B cell (primary cell): ENCODE measurements at regions not wholly inside any gene's neighbourhood (a gene's known extent, or its start where the extent isn't known, plus 50 kb on each side); places are given as distances from the start of the nearest gene placed in this dataset.

ENCODE experiments used
- ATAC-seq: fragments of 200-7000 bp; cut with Tn5 transposase; one replicate; pipeline ENCODE4 v1.10.0; 2021; ENCODE audit warnings: low read depth, mild to moderate bottlenecking, moderate number of reproducible peaks, moderate library complexity
- CTCF ChIA-PET: fragments of 350-600 bp; sonication (Branson Sonifier 250); formaldehyde crosslinking; loops from one replicate; lab custom pipeline; 2021; ENCODE audit warnings: antibody characterized with exemption, inconsistent platforms; lab: Charles Lee
- POLR2A ChIA-PET: fragments of 350-600 bp; sonication (Branson Sonifier 250); formaldehyde crosslinking; loops from one replicate; lab custom pipeline; 2021; ENCODE audit warnings: antibody characterized with exemption; lab: Charles Lee
- DNase-seq: peaks from one replicate; pipeline ENCODE4 v3.0.0; 2013
- H2AFZ ChIP-seq: 2 replicates; pipeline ENCODE4 v1.6.1; 2012; ENCODE audit warnings: mild to moderate bottlenecking, low read depth, low read length; ENCODE audit not compliant: insufficient read depth, poor library complexity, severe bottlenecking
- H3K27ac ChIP-seq, 2 donors: 1 replicate in 1 of 2; 2 replicates in 1 of 2; pipeline ENCODE4 v1.5.1; 2012 to 2013; ENCODE audit warnings: low read length in 2 of 2, mild to moderate bottlenecking in 2 of 2, moderate library complexity in 1 of 2
- H3K27me3 ChIP-seq, 4 experiments: fragments of 200-600 bp in 1 of 4; sonication (generic) in 1 of 4; replicated peaks in 1 of 4; 1 replicate in 2 of 4; 2 replicates in 2 of 4; pipeline versions ENCODE4 v1.6.1 to v1.7.0; 2013 to 2016; ENCODE audit warnings: low read length in 3 of 4, mild to moderate bottlenecking in 2 of 4, mixed read lengths in 1 of 4, moderate library complexity in 1 of 4; ENCODE audit not compliant: insufficient read depth in 4 of 4, control insufficient read depth in 3 of 4; ENCODE audit errors: control extremely low read depth in 1 of 4
- H3K36me3 ChIP-seq, 2 experiments: replicated peaks in 1 of 2; 1 replicate in 1 of 2; 2 replicates in 1 of 2; pipeline versions ENCODE4 v1.6.1 to v1.7.1; 2013; ENCODE audit warnings: low read length in 1 of 2; ENCODE audit not compliant: insufficient read depth in 2 of 2, control insufficient read depth in 1 of 2; ENCODE audit errors: control extremely low read depth in 1 of 2, extremely low read depth in 1 of 2
- H3K4me1 ChIP-seq, 2 donors: fragments of 200-600 bp in 1 of 2; sonication (generic) in 1 of 2; 1 replicate in 1 of 2; 2 replicates in 1 of 2; pipeline versions ENCODE4 v1.5.1 to v1.6.1; 2013 to 2017; ENCODE audit warnings: low read length in 2 of 2; ENCODE audit not compliant: control insufficient read depth in 2 of 2, insufficient read depth in 2 of 2
- H3K4me2 ChIP-seq: replicated peaks from 2 replicates; pipeline ENCODE3; 2012; ENCODE audit warnings: mild to moderate bottlenecking, low read depth, low read length; ENCODE audit not compliant: poor library complexity, severe bottlenecking
- H3K4me3 ChIP-seq, 5 experiments: fragments of 200-600 bp in 1 of 5; sonication (generic) in 1 of 5; 1 replicate in 3 of 5; 2 replicates in 2 of 5; pipeline versions ENCODE4 v1.5.1 to v1.7.0; 2011 to 2016; ENCODE audit warnings: low read length in 4 of 5, mild to moderate bottlenecking in 4 of 5, low read depth in 2 of 5, control low read depth in 1 of 5, moderate library complexity in 1 of 5; ENCODE audit not compliant: insufficient read depth in 1 of 5; ENCODE audit errors: control extremely low read depth in 1 of 5, extremely low read depth in 1 of 5
- H3K79me2 ChIP-seq: fragments of 200-600 bp; sonication (generic); one replicate; pipeline ENCODE4 v1.6.0; 2016; ENCODE audit warnings: low read length; ENCODE audit not compliant: control insufficient read depth, insufficient read depth
- H3K9ac ChIP-seq: fragments of 200-600 bp; sonication (generic); 2 replicates; pipeline ENCODE4 v1.6.1; 2017; ENCODE audit warnings: mild to moderate bottlenecking, low read length, moderate library complexity
- H3K9me3 ChIP-seq, 3 donors: one replicate each; pipeline versions ENCODE4 v1.6.1 to v1.7.1; 2013; ENCODE audit warnings: low read length in 2 of 3; ENCODE audit not compliant: control insufficient read depth in 2 of 3, insufficient read depth in 1 of 3; ENCODE audit errors: control extremely low read depth in 1 of 3
- H4K20me1 ChIP-seq: 2 replicates; pipeline ENCODE4 v1.6.0; 2012; ENCODE audit warnings: mild to moderate bottlenecking, low read length; ENCODE audit not compliant: insufficient read depth, control insufficient read depth, poor library complexity, severe bottlenecking
- H3K27ac Mint-ChIP-seq: one replicate; pipeline ENCODE4 v1.8.0; 2021; ENCODE audit warnings: mixed read lengths
- H3K27me3 Mint-ChIP-seq: one replicate; pipeline ENCODE4 v1.8.0; 2021; ENCODE audit warnings: mixed read lengths
- H3K4me1 Mint-ChIP-seq: one replicate; pipeline ENCODE4 v1.8.0; 2021; ENCODE audit warnings: mixed read lengths
- H3K4me3 Mint-ChIP-seq: one replicate; pipeline ENCODE4 v1.8.0; 2021; ENCODE audit warnings: mixed read lengths
- H3K9me3 Mint-ChIP-seq: one replicate; pipeline ENCODE4 v1.8.0; 2022; ENCODE audit warnings: mixed read lengths; ENCODE audit not compliant: insufficient read depth
- CTCF ChIP-seq: fragments of 200-600 bp; IDR thresholded peaks from one replicate; pipeline ENCODE4 v1.8.0; 2022; ENCODE audit warnings: antibody characterized with exemption, mild to moderate bottlenecking
- EZH2 ChIP-seq: IDR thresholded peaks from 2 replicates; pipeline ENCODE4 v1.6.1; 2012; ENCODE audit warnings: borderline replicate concordance, low read depth, mild to moderate bottlenecking, moderate library complexity, low read length; ENCODE audit not compliant: insufficient read depth, poor library complexity, severe bottlenecking
- WGBS: methylation state at CpG from one replicate; pipeline ENCODE4 v1.1.5; 2013; ENCODE audit warnings: missing lambda C conversion rate; ENCODE audit not compliant: insufficient coverage; 5-methylcytosine and 5-hydroxymethylcytosine counted together
- intact Hi-C: fragments of 100-400 bp; cut with micrococcal nuclease; formaldehyde crosslinking; loops from one replicate; pipeline ENCODE4 v1.10.0; 2022

GRCh38 chrX:140157611-140158010, 192.3 kb upstream of the CXorf66 start:
- H3K27ac ChIP-seq, result no peak overlapping the region
- H3K4me2 ChIP-seq, result no peak overlapping the region
- H3K4me1 ChIP-seq, result no peaks in the 10 kb centered on the region
- Mint-ChIP-seq H3K27me3 (no peaks in the 10 kb centered on the region), H3K9me3 (no peaks in the 10 kb centered on the region), H3K27ac (no peak overlapping the region), H3K4me3 (no peak overlapping the region), H3K4me1 (no peaks in the 10 kb centered on the region)
- no CpG with 5 or more reads among the region's 4 CpGs for WGBS
- no peak overlapping the region for H3K4me3 ChIP-seq
- H4K20me1 ChIP-seq, result no peaks in the 10 kb centered on the region
- ChIA-PET CTCF (no interaction called here), POLR2A (no interaction called here)
- DNase-seq, result no peak
- no peaks in the 10 kb centered on the region for H3K36me3 ChIP-seq
- H3K79me2 ChIP-seq, result no peaks in the 10 kb centered on the region
- H3K9ac ChIP-seq, result no peak overlapping the region
- no peak for ATAC-seq
- no peaks in the 10 kb centered on the region for H3K27me3 ChIP-seq
- TF ChIP-seq CTCF, result no peak
- no peak for TF ChIP-seq EZH2
- intact Hi-C loops, result no loop called here
- H2AFZ ChIP-seq, result no peak overlapping the region
- H3K9me3 ChIP-seq, result no peaks in the 10 kb centered on the region

GRCh38 chrX:140157143-140157542, 191.8 kb upstream of the CXorf66 start:
- no peak overlapping the region for H3K27ac ChIP-seq
- H2AFZ ChIP-seq, result no peak overlapping the region
- no peak overlapping the region for H3K4me3 ChIP-seq
- H3K4me1 ChIP-seq, result no peaks in the 10 kb centered on the region
- no peaks in the 10 kb centered on the region for H3K9me3 ChIP-seq
- no peaks in the 10 kb centered on the region for H3K4me1 Mint-ChIP-seq
- no peaks in the 10 kb centered on the region for H3K36me3 ChIP-seq
- no peaks in the 10 kb centered on the region for H3K9me3 Mint-ChIP-seq
- H3K4me3 Mint-ChIP-seq, result no peak overlapping the region
- no peak overlapping the region for H3K27ac Mint-ChIP-seq
- H3K79me2 ChIP-seq, result no peaks in the 10 kb centered on the region
- intact Hi-C loops, result no loop called here
- no CpG with 5 or more reads among the region's 2 CpGs for WGBS
- no peak overlapping the region for H3K4me2 ChIP-seq
- H3K27me3 Mint-ChIP-seq, result no peaks in the 10 kb centered on the region
- TF ChIP-seq EZH2 (no peak), CTCF (no peak)
- DNase-seq, result no peak
- POLR2A ChIA-PET, result no interaction called here
- H3K9ac ChIP-seq, result no peak overlapping the region
- no peaks in the 10 kb centered on the region for H4K20me1 ChIP-seq
- ATAC-seq, result no peak
- CTCF ChIA-PET, result no interaction called here
- H3K27me3 ChIP-seq, result no peaks in the 10 kb centered on the region
